SK-N-MC (cell line): ENCODE measurements at regions not wholly inside any gene's neighbourhood (a gene's known extent, or its start where the extent isn't known, plus 50 kb on each side); places are given as distances from the start of the nearest gene placed in this dataset.

Experiments
- EZH2 ChIP-seq: fragments of 200-600 bp; sonication (generic); IDR thresholded peaks from one replicate; pipeline ENCODE4 v1.6.1; 2017; ENCODE audit warnings: antibody characterized with exemption
- POLR2AphosphoS5 ChIP-seq: IDR thresholded peaks from 2 replicates; pipeline ENCODE4 v1.6.1; 2012; ENCODE audit warnings: mild to moderate bottlenecking, low read depth, low read length, borderline replicate concordance

- TF ChIP-seq POLR2AphosphoS5: no peak
- no peak for TF ChIP-seq EZH2
Measured at GRCh38 chr3:70803891-70804290, 491.5 kb upstream of the MDFIC2 start.
